A549 (cell line): ENCODE measurements at regions not wholly inside any gene's neighbourhood (a gene's known extent, or its start where the extent isn't known, plus 50 kb on each side); places are given as distances from the start of the nearest gene placed in this dataset.

Experiments used
- ATAC-seq, 2 experiments: fragments of 200-7000 bp in 1 of 2; fragments of >200 bp in 1 of 2; cut with Nextera tagmentation in 1 of 2; cut with Tn5 transposase in 1 of 2; 3 replicates each; pipeline versions ENCODE4 v1.8.0 to v1.9.1; 2018 to 2020; ENCODE audit warnings: mild to moderate bottlenecking in 1 of 2, moderate library complexity in 1 of 2
- CTCF ChIA-PET: fragments of 300-600 bp; sonication (Branson Sonifier 250); formaldehyde crosslinking; extraction: SDS; loops from one replicate; lab custom pipeline; 2021; ENCODE audit warnings: antibody characterized with exemption, inconsistent platforms; lab: Yijun Ruan, JAX
- POLR2A ChIA-PET: fragments of 350-600 bp; formaldehyde crosslinking; extraction: SDS; loops from one replicate; lab custom pipeline; 2021; ENCODE audit warnings: antibody characterized with exemption, inconsistent platforms; lab: Yijun Ruan, JAX
- DNase-seq, 2 experiments: peaks; one replicate each; pipeline versions ENCODE4 v3.0.0 to v3.0.0-alpha.2; 2011 to 2016; ENCODE audit warnings: low read depth in 1 of 2, low spot score in 1 of 2
- FAIRE-seq: peaks from 2 replicates; lab custom pipeline; 2011; peaks lifted over from hg19 to GRCh38; lab: Jason Lieb, UNC
- H3K27ac ChIP-seq, 2 experiments: fragments of >200 bp; sonication (Bioruptor Twin); formaldehyde crosslinking; 3 replicates each; pipeline ENCODE4 v1.5.1; 2016 to 2017
- H3K4me1 ChIP-seq: fragments of >200 bp; sonication (Bioruptor Twin); formaldehyde crosslinking; 3 replicates; pipeline ENCODE4 v1.6.1; 2016
- H3K4me2 ChIP-seq: fragments of >200 bp; sonication (Bioruptor Twin); formaldehyde crosslinking; 3 replicates; pipeline ENCODE4 v1.6.1; 2016
- H3K4me3 ChIP-seq: fragments of >200 bp; sonication (Bioruptor Twin); formaldehyde crosslinking; 3 replicates; pipeline ENCODE4 v1.5.1; 2016
- H3K9me3 ChIP-seq: fragments of >200 bp; sonication (Bioruptor Twin); formaldehyde crosslinking; 3 replicates; pipeline ENCODE4 v1.6.1; 2016
- CBX2 ChIP-seq: fragments of 200-600 bp; sonication (generic); IDR thresholded peaks from 2 replicates; pipeline ENCODE4 v1.6.1; 2016; ENCODE audit warnings: low read depth, mild to moderate bottlenecking, borderline replicate concordance
- CBX8 ChIP-seq: fragments of 200-600 bp; sonication (generic); IDR thresholded peaks from 2 replicates; pipeline ENCODE4 v1.6.1; 2016
- CEBPB ChIP-seq, 2 experiments: fragments of >200 bp in 1 of 2; sonication (Bioruptor Twin) in 1 of 2; formaldehyde crosslinking in 1 of 2; IDR thresholded peaks; 2 replicates each; pipeline ENCODE4 v1.6.1; 2012 to 2016
- CHD2 ChIP-seq: fragments of 150-350 bp; IDR thresholded peaks from 2 replicates; pipeline ENCODE4 v1.6.1; 2014; ENCODE audit warnings: low read length; ENCODE audit not compliant: partially characterized antibody
- CTCF ChIP-seq: fragments of >200 bp; sonication (Bioruptor Twin); formaldehyde crosslinking; IDR thresholded peaks from 3 replicates; pipeline ENCODE4 v1.5.1; 2016
- EHF ChIP-seq: fragments of 250-450 bp; sonication (Bioruptor Pico); IDR thresholded peaks from 2 replicates; pipeline ENCODE4 v1.5.0; 2020; ENCODE audit warnings: mild to moderate bottlenecking
- ELK1 ChIP-seq: fragments of 150-350 bp; IDR thresholded peaks from 2 replicates; pipeline ENCODE4 v1.6.1; 2014; ENCODE audit warnings: low read depth, mild to moderate bottlenecking, low read length
- EP300 ChIP-seq, 2 experiments: fragments of >200 bp; sonication (Bioruptor Twin); formaldehyde crosslinking; IDR thresholded peaks; 2 replicates in 1 of 2; 3 replicates in 1 of 2; pipeline ENCODE4 v1.6.1; 2016 to 2017
- FOSL2 ChIP-seq, 2 experiments: fragments of 450-650 bp in 1 of 2; fragments of >200 bp in 1 of 2; sonication (Bioruptor Twin) in 1 of 2; formaldehyde crosslinking; IDR thresholded peaks; 2 replicates each; pipeline versions ENCODE4 v1.5.0 to v1.6.1; 2016 to 2020; ENCODE audit warnings: mild to moderate bottlenecking in 1 of 2, moderate library complexity in 1 of 2
- HDAC2 ChIP-seq: fragments of 200-600 bp; sonication (generic); IDR thresholded peaks from 2 replicates; pipeline ENCODE4 v1.6.1; 2016
- HOXB13 ChIP-seq: fragments of 250-450 bp; sonication (Bioruptor Pico); IDR thresholded peaks from 2 replicates; pipeline ENCODE4 v1.5.0; 2020; ENCODE audit warnings: low read depth, mild to moderate bottlenecking, moderate library complexity
- MAX ChIP-seq: IDR thresholded peaks from 2 replicates; pipeline ENCODE4 v1.6.1; 2012
- NR3C1 ChIP-seq: fragments of >200 bp; sonication (Bioruptor Twin); formaldehyde crosslinking; IDR thresholded peaks from 3 replicates; pipeline ENCODE4 v1.6.1; 2017
- POLR2AphosphoS2 ChIP-seq: conservative IDR thresholded peaks from 2 replicates; pipeline ENCODE4 v1.6.1; 2012; ENCODE audit warnings: low read length, improper control_type of control experiment, inconsistent platforms
- RAD21 ChIP-seq, 2 experiments: fragments of >200 bp in 1 of 2; sonication (Bioruptor Twin) in 1 of 2; formaldehyde crosslinking in 1 of 2; IDR thresholded peaks in 1 of 2; conservative IDR thresholded peaks in 1 of 2; 2 replicates in 1 of 2; 3 replicates in 1 of 2; pipeline ENCODE4 v1.6.1; 2012 to 2018; ENCODE audit warnings: inconsistent platforms in 1 of 2
- RARB ChIP-seq: fragments of 250-450 bp; sonication (Bioruptor Pico); IDR thresholded peaks from 2 replicates; pipeline ENCODE4 v1.8.0; 2021; ENCODE audit warnings: mild to moderate bottlenecking, moderate library complexity
- RNF2 ChIP-seq: fragments of 200-600 bp; sonication (generic); IDR thresholded peaks from 2 replicates; pipeline ENCODE4 v1.6.1; 2016; ENCODE audit warnings: low read depth, mild to moderate bottlenecking, antibody characterized with exemption, moderate library complexity, borderline replicate concordance
- TP53 ChIP-seq: fragments of 250-450 bp; sonication (Bioruptor Pico); IDR thresholded peaks from 2 replicates; pipeline ENCODE4 v1.5.0; 2021; ENCODE audit warnings: mild to moderate bottlenecking, moderate library complexity
- USF2 ChIP-seq: fragments of 450-650 bp; IDR thresholded peaks from 2 replicates; pipeline ENCODE4 v1.6.1; 2014; ENCODE audit warnings: antibody characterized with exemption
- ZC3H11A ChIP-seq: fragments of 450-650 bp; IDR thresholded peaks from 2 replicates; pipeline ENCODE4 v1.6.1; 2014; ENCODE audit warnings: antibody characterized with exemption, mild to moderate bottlenecking
- ZNF302 ChIP-seq: fragments of 250-450 bp; sonication (Bioruptor Pico); IDR thresholded peaks from 2 replicates; pipeline ENCODE4 v1.9.0; 2021; ENCODE audit warnings: inconsistent platforms, mild to moderate bottlenecking, moderate library complexity
- WGBS: methylation state at CpG from one replicate; pipeline ENCODE4 v1.1.6; 2017; ENCODE audit errors: missing lambda C conversion rate; 5-methylcytosine and 5-hydroxymethylcytosine counted together

GRCh38 chr6:88311561-88311960 lies 145.4 kb upstream of the CNR1 start:
- Histone ChIP-seq H3K4me3 (no peak overlapping the region), H3K4me2 (no peak overlapping the region), H3K9me3 (no peaks in the 10 kb centered on the region), H3K27ac (no peak overlapping the region), H3K4me1 (no peaks in the 10 kb centered on the region)
- POLR2A ChIA-PET: no interaction called here
- TF ChIP-seq EP300 (IDR thresholded peaks at IDR 0.05) (no peak), CHD2 (no peak)
- CTCF ChIA-PET: no interaction called here
- FAIRE-seq (no peak), DNase-seq (no peak), ATAC-seq (no peak)
- no CpG with 5 or more reads among the region's 10 CpGs for WGBS

- H3K9me3 ChIP-seq: no peaks in the 10 kb centered on the region
- no peak for DNase-seq
- H3K27ac ChIP-seq: no peak overlapping the region
- POLR2A ChIA-PET: no interaction called here
- no peak for TF ChIP-seq CBX8
- no peak for TF ChIP-seq CBX2
- TF ChIP-seq MAX: no peak
- TF ChIP-seq USF2: no peak
- TF ChIP-seq RNF2: no peak
- TF ChIP-seq EHF (CRISPR knock-in tag): no peak
- TF ChIP-seq CTCF: no peak
- TF ChIP-seq RAD21 (conservative IDR thresholded peaks at IDR 0.05 in 1 of 2, IDR thresholded peaks at IDR 0.05 in 1 of 2): no peak
- TF ChIP-seq POLR2AphosphoS2: no peak
- no peak for TF ChIP-seq FOSL2 (IDR thresholded peaks at IDR 0.05)
- TF ChIP-seq FOSL2 (CRISPR knock-in tag; IDR thresholded peaks at IDR 0.05): no peak
- TF ChIP-seq HOXB13 (CRISPR knock-in tag): no peak
- TF ChIP-seq, all 56 proteins: peak for 0
- 36% methylated on average over 1 of the region's 1 CpG for WGBS
- no peak overlapping the region for H3K4me2 ChIP-seq
- no peak overlapping the region for H3K4me3 ChIP-seq
- CTCF ChIA-PET: no interaction called here
- FAIRE-seq (no peak), ATAC-seq (no peak)
- no peaks in the 10 kb centered on the region for H3K4me1 ChIP-seq
Measured at GRCh38 chr6:88304520-88304919, 138.4 kb upstream of the CNR1 start.

- Histone ChIP-seq H3K4me3 (no peak overlapping the region), H3K9me3 (no peaks in the 10 kb centered on the region), H3K4me2 (no peak overlapping the region), H3K27ac (no peak overlapping the region)
- POLR2A ChIA-PET: no interaction called here
- DNase-seq: no peak
- no peak for FAIRE-seq
- CTCF ChIA-PET: no interaction called here
- TF ChIP-seq ZNF302: no peak
- TF ChIP-seq ZC3H11A: no peak
- no peak for TF ChIP-seq RARB (CRISPR knock-in tag)
- no peak for TF ChIP-seq CEBPB (IDR thresholded peaks at IDR 0.05)
- TF ChIP-seq EHF (CRISPR knock-in tag): no peak
- TF ChIP-seq ELK1: no peak
- TF ChIP-seq FOSL2 (IDR thresholded peaks at IDR 0.05): no peak
- TF ChIP-seq FOSL2 (CRISPR knock-in tag; IDR thresholded peaks at IDR 0.05): no peak
- TF ChIP-seq TP53 (CRISPR knock-in tag): no peak
- TF ChIP-seq RAD21 (conservative IDR thresholded peaks at IDR 0.05 in 1 of 2, IDR thresholded peaks at IDR 0.05 in 1 of 2): no peak
- TF ChIP-seq USF2: no peak
- TF ChIP-seq NR3C1: no peak
- no peak for TF ChIP-seq HDAC2
- no peak for TF ChIP-seq HOXB13 (CRISPR knock-in tag)
- TF ChIP-seq, all 56 proteins: peak for 0
- no peak for ATAC-seq
- peaks cover 3% of the 10 kb centered on the region; the same call in 1 of the 3 replicates for H3K4me1 ChIP-seq
Measured at GRCh38 chr6:88302769-88303225, 136.7 kb upstream of the CNR1 start.
